HG03045 (cell line): ENCODE measurements at regions not wholly inside any gene's neighbourhood (a gene's known extent, or its start where the extent isn't known, plus 50 kb on each side); places are given as distances from the start of the nearest gene placed in this dataset.

Experiments
- ATAC-seq: cut with Tn5 transposase; IDR thresholded peaks from one replicate; pipeline ENCODE4 v1.9.1; 2021; ENCODE audit warnings: mild to moderate bottlenecking, moderate library complexity; ENCODE audit not compliant: unreplicated experiment

DNA sequence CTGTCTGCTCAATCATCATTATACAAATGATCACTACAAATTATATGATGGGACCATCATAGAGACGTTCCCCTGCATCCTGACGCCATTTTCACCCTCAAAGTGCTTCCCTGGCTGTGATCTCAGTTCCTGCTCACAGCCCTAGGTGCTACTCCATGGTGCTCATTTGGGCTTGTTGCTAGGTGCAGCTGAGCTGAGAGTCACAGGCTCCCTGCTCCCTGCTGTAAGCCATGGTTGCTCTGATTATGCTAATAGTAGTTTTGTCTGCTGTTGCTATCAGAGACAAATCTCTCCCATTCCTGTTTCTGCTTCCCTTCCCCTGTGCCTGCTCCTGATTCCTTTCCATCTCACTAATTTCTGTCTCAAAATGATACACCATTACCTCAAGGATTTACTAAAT, 474.3 kb downstream of the METTL15 start:
- no peak for ATAC-seq

DNA sequence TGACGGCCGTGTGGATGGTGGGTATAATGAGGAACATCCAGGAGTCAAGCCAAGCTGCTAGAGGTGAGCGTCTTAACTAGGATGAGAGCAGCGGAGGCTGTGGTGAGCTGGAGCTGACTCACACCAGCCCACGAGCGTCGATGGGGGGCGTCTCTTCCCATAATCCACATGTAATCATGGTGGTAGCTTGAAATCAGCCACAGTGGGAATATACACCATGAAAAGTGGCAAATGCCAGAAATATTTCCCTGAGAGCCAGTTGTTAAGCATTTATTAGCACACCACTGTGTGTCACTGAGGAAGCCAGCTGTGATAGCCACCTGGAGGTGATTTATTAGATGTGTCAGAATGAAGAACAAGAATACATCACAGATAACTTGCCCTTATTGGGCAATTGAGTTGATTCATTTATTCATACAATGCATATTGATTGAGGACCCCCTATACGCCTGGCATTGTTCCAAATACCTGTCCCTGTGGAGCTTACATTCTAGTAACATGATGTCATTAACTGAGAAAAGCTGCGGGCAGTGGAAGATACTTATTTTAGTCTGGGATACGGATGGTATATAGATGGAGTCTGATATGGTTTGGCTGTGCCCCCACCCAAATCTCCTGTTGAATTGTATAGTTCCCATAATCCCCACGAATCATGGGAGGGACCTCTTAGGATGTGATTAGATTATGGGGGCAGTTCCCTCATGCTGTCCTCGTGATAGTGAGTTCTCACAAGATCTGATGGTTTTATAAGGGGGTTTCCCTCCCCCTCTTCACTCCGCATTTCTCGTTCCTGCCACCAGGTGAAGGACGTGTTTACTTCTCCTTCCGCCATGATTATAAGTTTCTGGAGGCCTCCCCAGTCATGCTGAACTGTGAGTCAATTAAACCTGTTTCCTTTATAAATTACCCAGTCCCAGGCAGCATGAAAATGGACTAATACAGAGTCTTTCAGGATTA, 473.4 kb downstream of the METTL15 start:
- no peak for ATAC-seq

DNA sequence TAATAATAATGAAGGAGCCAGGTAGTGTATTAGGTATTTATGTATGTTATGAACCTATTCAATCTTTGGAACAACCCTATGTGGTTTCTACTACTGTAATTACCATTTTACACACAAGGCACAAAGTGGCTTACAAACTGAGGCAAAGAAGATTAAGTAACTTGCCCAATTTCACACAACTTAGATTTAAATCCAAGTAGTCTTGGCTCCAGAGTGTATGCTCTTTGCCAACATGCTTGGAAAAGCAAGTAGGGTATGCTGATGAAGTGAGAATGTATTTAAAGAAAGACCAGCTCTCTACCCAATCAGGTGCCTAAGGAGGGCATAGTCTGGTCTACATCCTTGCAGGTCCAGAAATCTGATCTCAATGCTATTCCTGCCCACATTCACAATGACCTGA, 463.2 kb downstream of the METTL15 start:
- no peak for ATAC-seq

DNA sequence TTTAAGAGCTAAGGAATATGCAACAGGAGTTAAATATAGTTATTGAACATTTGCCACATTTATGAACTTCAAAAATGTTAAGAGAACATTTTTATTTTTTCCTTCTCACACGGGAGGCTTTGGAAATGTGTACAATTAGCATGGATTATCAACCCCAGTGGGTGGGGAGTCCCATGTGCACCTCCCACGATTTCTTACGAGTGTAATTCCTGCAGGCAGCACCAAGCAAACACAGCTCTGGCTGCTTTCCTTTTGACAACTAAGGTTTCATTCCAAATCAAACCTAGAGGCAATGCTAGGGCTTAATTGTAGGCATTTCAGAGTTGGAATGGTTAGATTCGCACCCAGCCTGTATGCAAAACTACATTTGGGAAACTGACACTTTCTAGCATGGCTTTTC, 460.9 kb downstream of the METTL15 start:
- ATAC-seq: no peak

DNA sequence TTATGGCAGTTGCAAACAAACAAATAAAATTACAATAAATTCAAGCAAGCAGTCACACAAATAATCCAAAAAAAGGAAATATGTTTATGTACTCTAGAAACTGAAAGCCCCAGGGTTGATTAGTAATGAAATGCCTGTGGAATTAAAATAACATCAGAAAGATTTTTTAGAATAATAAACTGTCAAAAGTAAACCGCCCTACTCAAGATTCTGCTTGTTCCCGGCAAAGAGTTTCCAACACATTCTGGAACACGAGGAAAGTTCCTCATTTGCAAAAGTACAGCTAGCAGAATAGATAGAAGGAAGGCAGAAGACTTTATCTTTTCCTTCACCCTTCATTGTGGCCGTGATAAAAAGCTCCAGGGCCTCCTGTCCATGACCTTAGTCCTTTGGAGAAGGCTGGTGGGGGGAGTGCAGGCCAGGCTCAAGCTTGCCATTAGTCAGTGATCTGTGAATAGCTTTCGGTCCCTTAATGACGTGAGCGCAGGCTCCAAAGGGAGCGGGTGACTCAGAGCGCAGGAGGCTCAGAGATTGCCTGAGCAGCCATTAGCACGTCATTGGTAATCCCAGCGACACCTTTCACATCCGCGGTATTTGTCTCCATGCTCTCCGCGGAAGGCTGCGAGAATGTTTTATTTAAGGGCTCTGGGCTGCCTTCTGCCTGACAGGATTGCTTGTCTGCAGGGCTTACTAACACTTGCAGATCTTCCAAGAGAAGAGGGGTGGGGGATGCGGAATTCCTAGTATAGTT, 458.3 kb downstream of the METTL15 start:
- no peak for ATAC-seq

DNA sequence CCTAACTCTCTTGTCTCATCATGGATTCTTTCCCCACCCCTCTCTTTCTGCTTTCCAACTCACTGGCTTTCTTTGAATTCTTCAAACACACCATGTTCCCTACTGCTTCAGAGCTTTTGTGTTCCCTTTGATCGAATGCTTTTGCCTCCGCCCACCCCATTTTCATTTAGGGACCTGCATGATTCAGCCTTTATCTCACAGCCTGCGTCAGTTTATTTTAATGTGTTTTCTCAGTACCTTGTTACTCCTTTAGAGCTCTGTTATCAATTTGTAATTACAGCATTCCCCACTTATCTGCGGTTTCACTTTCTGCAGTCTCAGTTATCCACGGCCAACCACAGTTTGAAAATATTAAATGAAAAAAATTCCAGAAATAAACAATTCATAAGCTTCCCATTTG, 451.3 kb downstream of the METTL15 start:
- no peak for ATAC-seq

DNA sequence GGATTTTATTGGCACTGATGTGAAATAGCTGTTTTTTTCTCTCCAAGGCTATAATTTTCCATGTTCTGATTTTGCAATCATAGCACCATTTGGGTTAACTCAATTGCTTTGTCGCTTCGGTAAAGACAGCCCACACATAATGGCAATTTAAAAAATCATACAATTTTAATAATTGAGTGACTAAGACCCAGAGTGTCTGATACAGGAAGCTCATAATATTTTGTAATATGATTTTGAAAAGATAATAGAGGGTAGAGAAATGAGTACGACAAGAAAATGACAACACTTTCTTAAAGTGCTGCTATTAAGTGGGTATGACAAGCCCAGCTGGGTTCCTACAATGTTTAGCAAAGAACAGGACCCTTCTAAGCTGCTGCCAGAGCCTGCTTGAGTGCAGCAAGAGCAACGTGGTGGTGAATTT, 439.1 kb downstream of the METTL15 start:
- no peak for ATAC-seq

DNA sequence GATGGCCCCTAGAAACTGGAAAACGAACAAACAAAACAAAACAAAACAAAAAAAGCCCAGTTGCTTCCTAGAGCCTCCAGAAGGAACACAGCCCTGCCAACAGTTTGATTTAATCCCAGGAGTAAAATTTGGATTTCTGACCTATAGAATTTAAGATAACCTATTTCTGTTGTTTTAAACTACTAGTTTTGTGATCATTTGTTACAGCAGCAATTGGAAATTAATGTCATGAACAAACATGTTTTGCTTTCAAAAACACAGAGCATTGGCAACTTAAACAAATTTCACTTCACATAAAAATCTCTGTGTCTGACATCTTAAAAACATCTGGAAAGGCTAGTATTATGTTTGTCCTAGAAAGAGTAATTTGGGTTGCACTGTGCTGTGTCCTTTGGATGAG, 437.3 kb downstream of the METTL15 start:
- ATAC-seq: no peak

DNA sequence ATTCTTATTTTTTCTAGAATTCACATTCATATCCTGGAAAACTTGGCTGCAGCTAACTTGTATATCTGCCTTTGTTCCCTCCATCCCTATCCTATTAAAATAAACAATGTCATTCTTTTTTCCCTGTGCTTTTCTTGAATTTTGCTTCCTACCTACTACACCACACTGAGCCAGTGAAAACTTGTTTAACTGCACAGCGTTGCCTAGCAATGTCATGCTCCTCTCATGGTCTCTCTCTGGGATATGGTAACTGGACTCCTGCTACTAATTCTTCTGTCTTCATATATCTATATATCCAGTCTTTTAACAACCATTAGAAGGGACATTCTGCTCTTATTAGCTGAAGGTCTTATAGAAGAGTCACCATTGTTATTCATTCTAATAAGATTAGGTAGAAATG, 434.4 kb downstream of the METTL15 start:
- no peak for ATAC-seq

DNA sequence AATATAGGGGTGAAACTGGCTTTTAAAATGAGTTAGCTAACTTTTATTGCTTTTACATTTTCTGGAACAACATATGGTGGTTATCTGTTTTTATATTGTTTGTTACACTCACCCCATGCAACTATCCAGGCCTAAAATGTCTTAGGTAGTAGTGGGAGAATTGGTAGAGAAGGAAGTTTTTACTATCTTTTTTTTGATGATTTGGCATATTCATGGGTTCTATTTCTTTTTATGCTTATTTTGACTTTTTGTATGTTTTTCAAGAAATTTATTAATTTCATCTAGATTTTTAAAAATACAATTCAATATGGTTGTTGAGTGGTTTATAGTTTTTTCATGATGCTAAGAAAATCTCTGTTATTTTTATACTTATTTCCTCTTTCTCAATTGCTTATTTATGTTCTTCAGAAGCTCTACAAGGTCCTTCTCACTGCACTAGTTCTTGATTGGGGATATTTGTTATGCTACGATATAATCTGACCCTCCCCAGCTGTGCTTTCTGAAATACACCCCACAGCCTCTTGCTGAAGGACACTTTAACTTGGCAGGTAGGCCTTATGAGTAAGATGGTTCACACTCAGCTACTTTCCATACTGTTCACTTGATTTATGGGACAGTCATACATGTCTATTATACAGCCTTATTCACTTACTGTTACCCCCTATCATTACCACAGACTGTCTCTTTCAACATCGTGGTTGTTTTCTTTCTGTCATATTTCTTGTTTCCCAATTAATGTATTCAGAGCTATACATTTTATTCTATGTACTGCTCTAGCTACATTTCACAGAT, 431.2 kb downstream of the METTL15 start:
- ATAC-seq: no peak

DNA sequence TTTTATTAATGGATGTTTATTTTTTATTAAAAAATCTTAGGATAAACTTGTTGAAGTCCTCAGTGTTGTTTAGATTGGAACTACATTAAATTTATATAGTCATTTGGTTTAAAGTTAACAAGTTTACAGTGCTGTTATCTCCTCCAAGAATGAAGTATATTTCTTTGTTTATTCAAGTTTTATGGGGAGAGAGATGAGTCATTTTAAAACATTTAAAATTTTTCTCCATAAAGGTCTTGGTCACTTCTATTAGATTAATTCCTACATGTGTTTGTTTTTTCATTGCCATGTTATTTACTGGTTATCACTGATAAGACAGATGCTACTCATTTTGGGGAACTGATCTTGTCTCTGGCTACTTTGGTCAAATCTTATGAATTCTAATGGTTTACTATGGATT, 429.6 kb downstream of the METTL15 start:
- ATAC-seq: no peak

DNA sequence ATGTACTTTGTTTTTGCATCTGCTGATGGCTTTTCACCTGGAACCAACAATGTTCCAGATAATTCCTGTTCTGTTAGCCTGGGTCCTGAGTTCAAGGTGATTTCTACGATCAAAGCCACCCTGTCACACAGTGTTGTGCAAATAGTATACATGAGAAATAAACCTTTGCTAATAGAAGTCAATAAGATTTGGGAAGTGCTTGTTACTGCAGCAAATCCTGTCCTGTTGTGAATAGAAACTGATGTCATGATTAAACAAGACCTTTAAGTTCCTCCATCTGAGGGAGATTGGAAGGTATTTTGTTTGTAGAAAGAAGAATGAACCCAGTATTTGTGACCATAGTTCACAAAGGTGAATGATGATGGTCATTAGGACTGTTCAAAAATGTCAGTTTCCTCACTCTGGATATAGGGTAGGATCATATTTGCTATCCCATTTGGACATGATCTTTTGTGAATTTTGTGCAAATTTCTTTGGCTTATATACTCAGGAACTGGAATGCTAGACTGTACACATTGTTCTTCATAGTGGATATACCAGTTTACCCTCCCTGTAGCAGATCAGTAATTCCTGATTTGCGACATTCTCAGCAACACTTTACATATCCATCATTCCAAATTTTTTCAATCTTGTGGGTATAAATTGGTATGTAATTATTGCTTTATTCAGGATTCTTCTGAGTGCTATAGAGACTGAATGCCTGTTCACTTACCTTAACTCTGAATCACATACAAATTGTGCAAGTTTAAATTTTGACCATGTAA, 428.5 kb downstream of the METTL15 start:
- ATAC-seq: no peak

DNA sequence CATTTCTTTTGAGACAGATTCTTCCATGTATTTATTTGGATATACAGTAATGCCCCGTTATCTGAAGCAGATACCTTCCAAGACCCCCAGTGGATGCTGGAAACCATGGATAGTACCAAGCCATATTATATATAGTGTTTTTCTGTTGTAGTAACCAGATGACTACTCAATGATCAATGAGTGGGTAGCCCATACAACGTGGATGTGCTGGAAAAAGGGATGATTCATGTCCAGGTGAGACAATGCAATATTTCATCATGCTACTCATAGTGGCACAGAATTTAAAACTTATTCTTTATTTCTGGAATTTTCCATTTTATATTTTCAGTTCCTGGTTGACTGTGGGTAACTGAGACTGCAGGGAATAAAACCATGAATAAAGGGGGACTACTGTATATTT, 427.5 kb downstream of the METTL15 start:
- ATAC-seq: no peak

DNA sequence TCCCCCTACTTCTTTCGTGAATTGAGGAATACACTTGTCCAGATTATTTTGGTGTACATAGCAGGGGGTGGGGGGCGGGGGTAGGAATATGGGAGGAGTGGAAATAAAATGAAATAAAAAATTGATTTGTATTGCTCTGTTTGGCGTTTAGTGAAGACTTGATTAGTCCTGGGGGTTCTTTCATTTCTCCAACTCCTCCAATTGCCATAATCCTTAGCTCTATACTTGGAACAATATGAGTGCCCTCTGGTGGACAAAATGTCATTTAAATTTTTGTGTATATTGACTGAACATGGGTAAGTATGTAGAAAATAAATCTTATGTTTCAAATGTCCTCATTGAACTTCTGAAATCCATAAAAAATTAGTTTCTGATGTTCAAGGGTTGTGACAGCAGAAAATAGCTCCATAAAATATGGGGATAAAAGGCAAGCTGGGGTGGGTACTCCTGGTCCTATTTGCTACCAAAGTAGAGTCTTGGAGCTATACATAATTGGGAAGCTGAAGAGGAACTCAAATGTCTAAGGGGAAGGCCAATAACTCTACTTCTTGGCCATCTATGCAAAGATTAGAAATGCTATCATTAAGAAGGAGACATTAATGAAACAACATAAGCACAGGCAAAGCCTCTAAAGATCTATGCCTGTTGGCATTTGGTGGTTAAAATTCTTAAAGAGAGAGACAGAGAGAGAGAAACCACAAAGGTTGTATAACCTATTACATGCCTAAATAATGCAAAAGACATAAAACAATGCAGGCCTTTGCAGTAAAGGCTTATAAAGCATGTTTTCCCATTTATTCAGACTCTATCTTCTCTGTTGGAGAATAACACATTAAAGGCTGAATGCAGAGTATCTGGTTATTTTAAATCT, 421.6 kb downstream of the METTL15 start:
- ATAC-seq: no peak

DNA sequence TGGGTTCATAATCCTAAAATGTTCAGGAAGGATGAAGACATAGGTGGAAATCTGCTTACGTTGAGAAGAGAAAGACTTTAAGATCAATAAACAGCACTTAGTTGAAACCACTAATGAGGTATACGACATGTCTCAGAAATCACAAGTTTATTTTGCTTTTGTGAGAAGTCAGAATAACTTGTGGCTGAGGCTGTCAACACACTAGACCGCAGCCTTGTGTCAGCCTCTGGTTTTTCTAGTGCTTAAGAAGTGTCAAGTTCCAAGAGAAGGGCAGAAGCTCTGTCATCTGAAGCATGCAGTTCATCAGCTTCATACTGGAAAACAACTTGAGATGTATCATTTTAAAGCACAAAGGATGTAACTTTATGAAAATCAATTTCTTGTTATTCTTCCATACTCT, 420.9 kb downstream of the METTL15 start:
- no peak for ATAC-seq

DNA sequence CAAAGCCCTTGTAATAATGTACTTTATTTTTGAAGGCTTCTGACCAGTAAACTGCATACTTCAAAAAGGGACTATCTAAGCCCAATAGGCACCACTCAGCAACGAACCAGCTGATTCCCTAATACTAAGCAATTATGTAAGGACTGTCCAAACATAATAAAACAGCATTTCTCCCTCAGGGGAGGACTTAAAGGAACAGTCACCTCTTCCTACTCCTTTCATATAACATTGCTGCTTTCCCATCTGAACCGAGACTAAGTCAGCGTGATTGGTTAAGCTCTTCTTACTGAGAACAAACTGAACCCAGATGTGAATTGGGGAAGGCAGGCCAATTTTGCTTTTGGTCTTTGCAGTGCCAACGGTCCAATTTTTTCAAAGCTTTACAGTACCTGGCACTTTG, 420.0 kb downstream of the METTL15 start:
- no peak for ATAC-seq

DNA sequence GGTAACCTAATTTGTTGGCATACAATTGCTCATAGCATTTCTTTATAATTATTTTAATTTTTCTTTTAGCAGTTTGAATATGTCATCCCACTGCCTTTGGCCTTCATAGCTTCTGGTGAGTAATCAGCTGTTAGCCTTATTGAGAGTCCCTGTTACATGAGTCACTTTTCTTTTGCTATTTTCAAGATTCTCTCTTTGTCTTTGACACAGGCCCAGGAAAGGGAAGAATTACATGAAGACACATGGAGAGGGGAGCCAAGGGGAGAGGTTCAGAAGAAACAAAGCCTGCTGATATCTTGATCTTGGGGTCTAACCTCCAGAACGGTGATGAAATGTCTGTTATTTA, 418.2 kb downstream of the METTL15 start:
- ATAC-seq: no peak

DNA sequence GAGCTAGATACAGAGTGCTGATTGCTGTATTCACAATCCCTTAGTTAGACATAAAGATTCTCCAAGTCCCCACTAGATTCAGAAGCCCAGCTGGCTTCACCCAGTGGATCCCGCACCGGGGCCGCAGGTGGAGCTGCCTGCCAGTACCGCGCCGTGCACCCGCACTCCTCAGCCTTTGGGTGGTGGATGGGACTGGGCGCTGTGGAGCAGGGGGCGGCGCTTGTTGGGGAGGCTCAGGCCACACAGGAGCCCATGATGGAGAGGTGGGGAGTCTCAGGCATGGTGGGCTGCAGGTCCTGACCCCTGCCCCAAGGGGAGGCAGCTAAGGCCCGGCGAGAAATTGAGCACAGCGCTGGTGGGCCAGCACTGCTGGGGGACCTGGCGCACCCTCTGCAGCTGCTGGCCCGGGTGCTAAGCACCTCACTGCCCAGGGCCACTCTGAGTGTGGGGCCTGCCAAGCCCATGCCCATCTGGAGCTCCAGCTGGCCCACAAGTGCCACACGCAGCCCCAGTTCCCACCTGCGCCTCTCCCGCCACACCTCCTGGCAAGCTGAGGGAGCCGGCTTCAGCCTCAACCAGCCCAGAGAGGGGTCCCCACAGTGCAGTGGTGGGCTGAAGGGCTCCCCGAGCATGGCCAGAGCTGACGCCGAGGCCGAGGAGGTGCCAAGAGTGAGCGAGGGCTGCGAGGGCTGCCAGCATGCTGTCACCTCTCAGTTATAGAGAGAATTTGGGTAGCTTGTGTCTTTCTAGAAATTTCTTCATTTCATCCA, 417.6 kb downstream of the METTL15 start:
- no peak for ATAC-seq

DNA sequence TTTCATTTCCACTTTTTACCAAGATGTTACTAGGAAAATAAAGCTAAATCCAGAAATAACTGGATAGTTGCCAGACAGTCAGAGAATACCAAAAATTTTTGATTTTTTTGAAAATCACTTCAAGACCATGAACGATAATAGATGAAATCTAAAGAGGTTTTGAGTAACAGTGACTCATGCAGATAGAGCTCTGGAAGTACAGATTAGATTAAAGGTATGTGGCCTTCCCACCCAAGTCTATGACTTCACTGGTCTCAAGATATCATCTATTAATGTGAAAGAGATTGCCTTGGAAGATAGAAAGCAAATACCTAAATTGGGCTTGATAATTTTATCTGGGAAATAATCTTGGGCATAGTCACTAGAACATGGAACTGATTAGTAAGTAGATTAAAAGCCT, 415.9 kb downstream of the METTL15 start:
- no peak for ATAC-seq
